Bronchial epithelial cell (primary cell): ENCODE measurements at regions not wholly inside any gene's neighbourhood (a gene's known extent, or its start where the extent isn't known, plus 50 kb on each side); places are given as distances from the start of the nearest gene placed in this dataset.
"Not testable (repeated sequence)": the region's sequence is repeated elsewhere in the genome, so short reads cannot be mapped to it uniquely, and the experiment has no call there.

ENCODE experiments used
- DNase-seq: peaks from one replicate; pipeline ENCODE4 v3.0.0-alpha.2; 2010; ENCODE audit warnings: low read depth
- FAIRE-seq: peaks from 2 replicates; lab custom pipeline; 2011; peaks lifted over from hg19 to GRCh38; lab: Jason Lieb, UNC
- H3K27me3 ChIP-seq: 2 replicates; pipeline ENCODE4 v1.5.1; 2011; ENCODE audit warnings: low read length; ENCODE audit not compliant: control insufficient read depth, insufficient read depth
- H3K36me3 ChIP-seq: 2 replicates; pipeline ENCODE4 v1.5.1; 2011; ENCODE audit warnings: low read length; ENCODE audit not compliant: control insufficient read depth, insufficient read depth
- H3K4me3 ChIP-seq: 2 replicates; pipeline ENCODE4 v1.5.1; 2011; ENCODE audit warnings: mild to moderate bottlenecking, low read depth, low read length, control low read depth
- CTCF ChIP-seq: IDR thresholded peaks from 2 replicates; pipeline ENCODE4 v1.5.1; 2011; ENCODE audit warnings: mild to moderate bottlenecking, moderate library complexity, low read length, control low read depth, inconsistent platforms; ENCODE audit not compliant: insufficient read depth, severe bottlenecking

- FAIRE-seq (no peak), DNase-seq (no peak)
- no peaks in the 10 kb centered on the region for H3K27me3 ChIP-seq
- H3K4me3 ChIP-seq: no peak overlapping the region
- no peak for TF ChIP-seq CTCF
- no peaks in the 10 kb centered on the region for H3K36me3 ChIP-seq
These were observed 285.3 kb upstream of the GRAMD2B start for GRCh38 chr5:126137891-126138280.

GRCh38 chr5:126138281-126138931, 284.8 kb upstream of the GRAMD2B start:
- no peak for FAIRE-seq
- TF ChIP-seq CTCF: no peak
- H3K36me3 ChIP-seq: no peaks in the 10 kb centered on the region
- peak; percentile 24 for DNase-seq
- no peak overlapping the region for H3K4me3 ChIP-seq
- no peaks in the 10 kb centered on the region for H3K27me3 ChIP-seq

- no peaks in the 10 kb centered on the region for H3K27me3 ChIP-seq
- no peak for TF ChIP-seq CTCF
- FAIRE-seq (no peak), DNase-seq (no peak)
- no peaks in the 10 kb centered on the region for H3K36me3 ChIP-seq
- no peak overlapping the region for H3K4me3 ChIP-seq
These were observed 284.1 kb upstream of the GRAMD2B start for GRCh38 chr5:126139086-126139485.

GRCh38 chr5:126139773-126140172, 283.4 kb upstream of the GRAMD2B start:
- FAIRE-seq: no peak

GRCh38 chr5:126143622-126144021, 279.6 kb upstream of the GRAMD2B start:
- no peak for TF ChIP-seq CTCF
- DNase-seq (no peak), FAIRE-seq (no peak)
- Histone ChIP-seq H3K4me3 (no peak overlapping the region), H3K27me3 (no peaks in the 10 kb centered on the region), H3K36me3 (no peaks in the 10 kb centered on the region)

More at GRCh38 chr5:126139773-126140172, 283.4 kb upstream of the GRAMD2B start:
- Histone ChIP-seq H3K4me3 (no peak overlapping the region), H3K27me3 (no peaks in the 10 kb centered on the region), H3K36me3 (no peaks in the 10 kb centered on the region)
- peak; percentile 27 for DNase-seq
- TF ChIP-seq CTCF: no peak

- not testable (repeated sequence) for H3K36me3 ChIP-seq, H3K4me3 ChIP-seq, FAIRE-seq, DNase-seq, H3K27me3 ChIP-seq
These were observed 272.9 kb upstream of the GRAMD2B start for GRCh38 chr5:126150319-126150718.

- not testable (repeated sequence) for H3K4me3 ChIP-seq, DNase-seq, H3K27me3 ChIP-seq, H3K36me3 ChIP-seq, FAIRE-seq
These were observed 267.9 kb upstream of the GRAMD2B start for GRCh38 chr5:126155298-126155697.
